ENCODE measurements at regions not wholly inside any gene's neighbourhood (a gene's known extent, or its start where the extent isn't known, plus 50 kb on each side); places are given as distances from the start of the nearest gene placed in this dataset.

DNA sequence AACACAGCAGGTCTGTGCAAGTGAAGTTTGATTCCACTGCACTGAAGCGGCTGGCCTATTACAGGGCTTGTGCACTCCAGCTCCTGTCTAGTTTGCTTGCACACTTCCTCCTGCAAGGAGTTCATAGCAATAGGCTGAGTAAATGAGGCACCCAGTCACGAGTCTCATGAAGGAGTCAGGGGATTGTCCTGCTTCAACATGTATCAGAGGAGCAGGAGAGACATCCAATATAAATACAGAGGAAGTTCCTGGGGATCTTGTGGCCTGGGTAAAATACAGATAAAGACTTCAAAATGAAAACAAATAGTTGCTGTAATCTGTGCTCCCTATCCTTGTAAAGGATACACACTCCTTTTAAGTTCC is 259.9 kb downstream of the SLITRK1 start:
- Histone ChIP-seq H3K9me3 (ENCODE audit: control insufficient read depth in 5 of 5, low read length in 5 of 5) (no peaks in the 10 kb centered on the region), H3K27me3 (ENCODE audit: control insufficient read depth in 5 of 5, insufficient read depth in 4 of 5, low read length in 5 of 5) (no peaks in the 10 kb centered on the region), H3K9ac (ENCODE audit: low read length in 5 of 5) (no peak overlapping the region), H3K36me3 (ENCODE audit: control insufficient read depth in 5 of 5, insufficient read depth in 5 of 5, low read length in 5 of 5) (no peaks in the 10 kb centered on the region), H3K27ac (ENCODE audit: low read depth, low read length) (no peak overlapping the region), H3K4me3 (ENCODE audit: low read depth in 1 of 5, low read length in 5 of 5) (no peak overlapping the region), H3K4me1 (ENCODE audit: control insufficient read depth in 5 of 5, insufficient read depth in 5 of 5, low read length in 5 of 5) (no peaks in the 10 kb centered on the region)

- Histone ChIP-seq H3K27ac (ENCODE audit: low read depth, low read length) (no peak overlapping the region), H3K4me1 (ENCODE audit: control insufficient read depth in 5 of 5, insufficient read depth in 5 of 5, low read length in 5 of 5) (no peaks in the 10 kb centered on the region), H3K27me3 (ENCODE audit: control insufficient read depth in 5 of 5, insufficient read depth in 4 of 5, low read length in 5 of 5) (no peaks in the 10 kb centered on the region), H3K9me3 (ENCODE audit: control insufficient read depth in 5 of 5, low read length in 5 of 5) (no peaks in the 10 kb centered on the region), H3K36me3 (ENCODE audit: control insufficient read depth in 5 of 5, insufficient read depth in 5 of 5, low read length in 5 of 5) (no peaks in the 10 kb centered on the region), H3K4me3 (ENCODE audit: low read depth in 1 of 5, low read length in 5 of 5) (no peak overlapping the region), H3K9ac (ENCODE audit: low read length in 5 of 5) (no peak overlapping the region)
Measured at GRCh38 chr13:83621765-83622421, 260.4 kb downstream of the SLITRK1 start.

- H3K4me1 ChIP-seq (ENCODE audit: control insufficient read depth in 5 of 5, insufficient read depth in 5 of 5, low read length in 5 of 5), result no peaks in the 10 kb centered on the region
- H3K27ac ChIP-seq (ENCODE audit: low read depth, low read length), result no peak overlapping the region
- no peaks in the 10 kb centered on the region for H3K9me3 ChIP-seq (ENCODE audit: control insufficient read depth in 5 of 5, low read length in 5 of 5)
- no peak overlapping the region for H3K4me3 ChIP-seq (ENCODE audit: low read depth in 1 of 5, low read length in 5 of 5)
- H3K27me3 ChIP-seq (ENCODE audit: control insufficient read depth in 5 of 5, insufficient read depth in 4 of 5, low read length in 5 of 5), result no peaks in the 10 kb centered on the region
- no peaks in the 10 kb centered on the region for H3K36me3 ChIP-seq (ENCODE audit: control insufficient read depth in 5 of 5, insufficient read depth in 5 of 5, low read length in 5 of 5)
- no peak overlapping the region for H3K9ac ChIP-seq (ENCODE audit: low read length in 5 of 5)
Measured at GRCh38 chr13:83620530-83621220, 261.6 kb downstream of the SLITRK1 start.

DNA sequence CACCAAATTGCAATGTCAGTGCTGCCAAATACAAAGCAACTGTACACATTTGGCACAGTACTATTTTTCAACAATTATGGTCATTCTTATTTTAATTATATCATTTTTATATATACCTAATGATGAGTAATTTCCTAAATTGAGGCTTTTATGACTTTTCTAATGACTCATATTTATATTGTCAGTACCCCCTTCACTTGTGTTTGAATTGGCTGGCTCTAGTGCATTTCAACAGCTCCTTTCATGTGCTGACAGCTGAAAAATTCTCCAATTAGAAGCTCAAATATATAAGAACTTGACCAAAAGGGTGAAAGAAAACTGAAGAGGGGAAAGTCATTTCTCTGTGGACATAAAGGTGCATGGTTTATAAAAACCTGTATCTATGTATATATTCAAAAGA is 263.3 kb downstream of the SLITRK1 start:
- H3K9me3 ChIP-seq (ENCODE audit: control insufficient read depth in 5 of 5, low read length in 5 of 5), result no peaks in the 10 kb centered on the region
- no peak overlapping the region for H3K27ac ChIP-seq (ENCODE audit: low read depth, low read length)
- no peak overlapping the region for H3K9ac ChIP-seq (ENCODE audit: low read length in 5 of 5)
- no peaks in the 10 kb centered on the region for H3K36me3 ChIP-seq (ENCODE audit: control insufficient read depth in 5 of 5, insufficient read depth in 5 of 5, low read length in 5 of 5)
- no peaks in the 10 kb centered on the region for H3K27me3 ChIP-seq (ENCODE audit: control insufficient read depth in 5 of 5, insufficient read depth in 4 of 5, low read length in 5 of 5)
- no peak overlapping the region for H3K4me3 ChIP-seq (ENCODE audit: low read depth in 1 of 5, low read length in 5 of 5)
- no peaks in the 10 kb centered on the region for H3K4me1 ChIP-seq (ENCODE audit: control insufficient read depth in 5 of 5, insufficient read depth in 5 of 5, low read length in 5 of 5)

DNA sequence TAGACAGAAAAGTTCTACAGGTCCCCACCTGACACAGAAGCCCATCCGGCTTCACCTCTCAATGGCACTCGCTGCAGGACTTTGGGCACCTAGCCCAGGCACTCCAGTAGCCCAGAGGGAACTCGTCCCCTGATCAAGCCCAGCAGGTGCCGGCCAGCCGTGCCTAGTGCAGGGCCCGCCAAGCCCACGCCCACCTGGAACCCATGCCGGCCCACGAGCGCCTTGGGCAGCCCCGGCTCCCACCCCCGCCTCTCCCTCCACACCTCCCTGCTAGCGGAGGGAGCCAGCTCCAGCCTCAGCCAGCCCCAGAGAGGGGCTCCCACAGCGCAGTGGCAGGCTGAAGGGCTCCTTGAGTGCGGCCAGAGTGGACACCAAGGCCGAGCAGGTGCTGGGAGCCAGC is 268.8 kb downstream of the SLITRK1 start:
- Histone ChIP-seq H3K4me1 (ENCODE audit: control insufficient read depth in 5 of 5, insufficient read depth in 5 of 5, low read length in 5 of 5) (no peaks in the 10 kb centered on the region), H3K27ac (ENCODE audit: low read depth, low read length) (no peak overlapping the region), H3K9ac (ENCODE audit: low read length in 5 of 5) (no peak overlapping the region), H3K9me3 (ENCODE audit: control insufficient read depth in 5 of 5, low read length in 5 of 5) (peaks cover 0 to 3% (median 0%) of the 10 kb centered on the region in 5 donors), H3K36me3 (ENCODE audit: control insufficient read depth in 5 of 5, insufficient read depth in 5 of 5, low read length in 5 of 5) (no peaks in the 10 kb centered on the region), H3K4me3 (ENCODE audit: low read depth in 1 of 5, low read length in 5 of 5) (no peak overlapping the region), H3K27me3 (ENCODE audit: control insufficient read depth in 5 of 5, insufficient read depth in 4 of 5, low read length in 5 of 5) (no peaks in the 10 kb centered on the region)

DNA sequence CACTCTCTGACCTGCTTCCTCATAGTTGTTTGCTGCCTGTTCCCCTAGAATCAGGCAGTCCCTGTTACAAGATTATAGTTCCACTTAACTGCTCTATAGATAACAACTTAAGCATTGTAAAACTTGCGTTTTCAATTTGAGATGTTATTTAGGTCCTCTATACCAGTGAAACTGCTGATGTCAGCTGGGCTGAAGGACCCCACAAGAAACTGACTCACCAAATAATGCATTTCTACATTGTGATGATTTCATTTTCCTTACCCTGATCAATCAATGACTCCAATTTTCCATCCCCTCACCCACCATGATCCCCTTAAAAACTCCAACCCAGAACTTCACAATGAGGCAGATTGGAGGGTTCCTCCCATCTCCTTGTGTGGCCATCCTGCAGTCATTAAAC is 280.7 kb downstream of the SLITRK1 start:
- Histone ChIP-seq H3K9ac (ENCODE audit: low read length in 5 of 5) (no peak overlapping the region), H3K27ac (ENCODE audit: low read depth, low read length) (no peak overlapping the region), H3K4me3 (ENCODE audit: low read depth in 1 of 5, low read length in 5 of 5) (no peak overlapping the region), H3K4me1 (ENCODE audit: control insufficient read depth in 5 of 5, insufficient read depth in 5 of 5, low read length in 5 of 5) (no peaks in the 10 kb centered on the region), H3K9me3 (ENCODE audit: control insufficient read depth in 5 of 5, low read length in 5 of 5) (peaks cover 0 to 3% (median 0%) of the 10 kb centered on the region in 5 donors), H3K27me3 (ENCODE audit: control insufficient read depth in 5 of 5, insufficient read depth in 4 of 5, low read length in 5 of 5) (peaks cover 0 to 2% (median 0%) of the 10 kb centered on the region in 5 donors), H3K36me3 (ENCODE audit: control insufficient read depth in 5 of 5, insufficient read depth in 5 of 5, low read length in 5 of 5) (no peaks in the 10 kb centered on the region)

DNA sequence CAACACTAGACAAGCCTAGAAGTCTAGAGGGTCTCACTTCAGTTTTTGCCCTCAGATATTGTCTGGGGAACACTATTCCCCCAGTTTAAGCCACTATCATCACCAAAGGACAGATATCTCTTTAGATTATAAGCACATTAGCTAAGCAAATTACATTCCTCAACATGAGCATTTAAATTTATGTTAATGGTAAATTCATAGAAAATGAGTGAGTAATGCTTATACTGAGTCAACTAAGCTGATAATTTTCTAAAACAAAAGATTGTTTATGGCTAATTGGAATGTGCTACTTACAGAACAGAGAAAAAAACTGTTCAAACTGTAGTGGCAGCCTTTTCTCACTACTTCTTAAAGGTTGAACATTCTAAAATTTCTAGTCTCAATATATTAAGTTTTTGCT is 290.2 kb downstream of the SLITRK1 start:
- Histone ChIP-seq H3K9ac (ENCODE audit: low read length in 5 of 5) (no peak overlapping the region), H3K27me3 (ENCODE audit: control insufficient read depth in 5 of 5, insufficient read depth in 4 of 5, low read length in 5 of 5) (no peaks in the 10 kb centered on the region), H3K4me3 (ENCODE audit: low read depth in 1 of 5, low read length in 5 of 5) (no peak overlapping the region), H3K36me3 (ENCODE audit: control insufficient read depth in 5 of 5, insufficient read depth in 5 of 5, low read length in 5 of 5) (no peaks in the 10 kb centered on the region), H3K4me1 (ENCODE audit: control insufficient read depth in 5 of 5, insufficient read depth in 5 of 5, low read length in 5 of 5) (no peaks in the 10 kb centered on the region), H3K27ac (ENCODE audit: low read depth, low read length) (no peak overlapping the region), H3K9me3 (ENCODE audit: control insufficient read depth in 5 of 5, low read length in 5 of 5) (no peaks in the 10 kb centered on the region)

DNA sequence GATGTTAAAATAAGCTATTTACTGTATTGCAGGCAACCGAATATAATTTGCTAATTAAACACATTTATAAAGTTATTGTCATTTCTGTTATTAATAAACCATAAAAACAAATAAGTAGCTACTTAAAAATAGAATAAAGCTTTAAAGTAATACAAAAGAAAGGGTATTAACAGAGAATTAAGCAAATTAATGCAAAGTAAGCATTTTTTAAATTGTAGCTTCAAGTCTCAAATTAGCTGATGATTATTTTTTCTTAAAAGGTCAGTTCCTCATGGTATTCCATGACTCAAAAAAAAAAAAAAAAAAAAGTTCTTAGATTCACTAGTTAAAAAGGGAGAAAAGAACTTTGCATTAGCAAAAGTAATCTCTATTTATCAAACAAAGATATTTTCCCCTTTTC is 292.5 kb downstream of the SLITRK1 start:
- H3K9ac ChIP-seq (ENCODE audit: low read length in 5 of 5), result no peak overlapping the region
- H3K27ac ChIP-seq (ENCODE audit: low read depth, low read length), result no peak overlapping the region
- no peaks in the 10 kb centered on the region for H3K27me3 ChIP-seq (ENCODE audit: control insufficient read depth in 5 of 5, insufficient read depth in 4 of 5, low read length in 5 of 5)
- H3K9me3 ChIP-seq (ENCODE audit: control insufficient read depth in 5 of 5, low read length in 5 of 5), result no peaks in the 10 kb centered on the region
- H3K4me1 ChIP-seq (ENCODE audit: control insufficient read depth in 5 of 5, insufficient read depth in 5 of 5, low read length in 5 of 5), result no peaks in the 10 kb centered on the region
- no peak overlapping the region for H3K4me3 ChIP-seq (ENCODE audit: low read depth in 1 of 5, low read length in 5 of 5)
- no peaks in the 10 kb centered on the region for H3K36me3 ChIP-seq (ENCODE audit: control insufficient read depth in 5 of 5, insufficient read depth in 5 of 5, low read length in 5 of 5)

DNA sequence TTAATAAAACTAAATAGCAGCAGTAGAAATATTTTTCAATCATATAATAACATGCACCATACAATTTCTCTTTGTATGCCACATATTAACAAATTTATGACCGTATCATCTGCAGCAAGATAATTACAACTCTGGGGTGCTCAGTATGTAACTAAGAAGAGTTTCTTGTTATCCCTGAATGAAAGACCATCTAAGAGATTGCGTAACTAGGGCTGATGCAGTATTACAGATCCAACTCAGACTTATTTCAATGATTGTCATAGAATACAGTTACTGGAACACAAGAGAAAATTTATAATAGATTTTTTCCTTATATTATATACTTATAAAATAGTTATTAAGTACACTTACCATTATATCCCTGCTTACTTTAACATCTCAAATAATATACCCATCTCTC is 305.1 kb downstream of the SLITRK1 start:
- peaks cover 0 to 4% (median 0%) of the 10 kb centered on the region in 5 donors for H3K4me1 ChIP-seq (ENCODE audit: control insufficient read depth in 5 of 5, insufficient read depth in 5 of 5, low read length in 5 of 5)
- H3K27me3 ChIP-seq (ENCODE audit: control insufficient read depth in 5 of 5, insufficient read depth in 4 of 5, low read length in 5 of 5), result no peaks in the 10 kb centered on the region
- H3K4me3 ChIP-seq (ENCODE audit: low read depth in 1 of 5, low read length in 5 of 5), result no peak overlapping the region
- H3K9ac ChIP-seq (ENCODE audit: low read length in 5 of 5), result no peak overlapping the region
- H3K36me3 ChIP-seq (ENCODE audit: control insufficient read depth in 5 of 5, insufficient read depth in 5 of 5, low read length in 5 of 5), result no peaks in the 10 kb centered on the region
- no peaks in the 10 kb centered on the region for H3K9me3 ChIP-seq (ENCODE audit: control insufficient read depth in 5 of 5, low read length in 5 of 5)
- H3K27ac ChIP-seq (ENCODE audit: low read depth, low read length), result no peak overlapping the region

DNA sequence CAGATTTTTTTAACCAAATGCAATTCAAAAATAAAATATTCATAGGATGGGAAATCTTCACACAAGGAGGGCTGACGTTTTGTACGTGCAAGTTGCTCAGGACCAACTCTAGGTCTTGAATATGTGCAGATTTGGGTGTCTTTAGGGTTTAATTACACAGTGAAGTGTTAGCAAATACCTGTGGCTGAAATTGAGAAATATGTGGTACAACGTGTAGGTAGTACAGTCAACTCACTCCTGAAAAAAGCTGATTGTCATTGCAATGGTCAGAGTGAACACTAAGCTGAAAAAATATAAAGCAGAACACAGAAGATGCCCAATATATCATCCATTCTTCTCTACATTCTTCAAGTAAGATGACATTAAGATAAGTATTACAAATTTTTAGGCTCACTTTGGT is 314.3 kb downstream of the SLITRK1 start:
- Histone ChIP-seq H3K4me1 (ENCODE audit: control insufficient read depth in 5 of 5, insufficient read depth in 5 of 5, low read length in 5 of 5) (no peaks in the 10 kb centered on the region), H3K27me3 (ENCODE audit: control insufficient read depth in 5 of 5, insufficient read depth in 4 of 5, low read length in 5 of 5) (no peaks in the 10 kb centered on the region), H3K36me3 (ENCODE audit: control insufficient read depth in 5 of 5, insufficient read depth in 5 of 5, low read length in 5 of 5) (no peaks in the 10 kb centered on the region), H3K4me3 (ENCODE audit: low read depth in 1 of 5, low read length in 5 of 5) (no peak overlapping the region), H3K9me3 (ENCODE audit: control insufficient read depth in 5 of 5, low read length in 5 of 5) (no peaks in the 10 kb centered on the region), H3K27ac (ENCODE audit: low read depth, low read length) (no peak overlapping the region), H3K9ac (ENCODE audit: low read length in 5 of 5) (no peak overlapping the region)
